T-cell (primary cell): ENCODE measurements at regions not wholly inside any gene's neighbourhood (a gene's known extent, or its start where the extent isn't known, plus 50 kb on each side); places are given as distances from the start of the nearest gene placed in this dataset.
"Not testable (repeated sequence)": the region's sequence is repeated elsewhere in the genome, so short reads cannot be mapped to it uniquely, and the experiment has no call there.

Experiments used
- ATAC-seq, 4 experiments: fragments of 200-7000 bp in 3 of 4; fragments of 150-1000 bp in 1 of 4; cut with Tn5 transposase; replicated peaks in 1 of 4; 1 replicate in 3 of 4; 2 replicates in 1 of 4; pipeline ENCODE4 v1.10.0; 2021; ENCODE audit warnings: moderate library complexity in 3 of 4, mild to moderate bottlenecking in 2 of 4, moderate number of reproducible peaks in 1 of 4
- CTCF ChIA-PET, 2 donors: fragments of 300-600 bp; sonication (Branson Sonifier 250); formaldehyde crosslinking; loops; one replicate each; lab custom pipeline; 2022; ENCODE audit warnings: antibody characterized with exemption in 2 of 2; lab: Charles Lee
- POLR2A ChIA-PET, 2 donors: fragments of 300-600 bp; sonication (Branson Sonifier 250); formaldehyde crosslinking; loops; one replicate each; lab custom pipeline; 2022; ENCODE audit warnings: antibody characterized with exemption in 2 of 2; lab: Charles Lee
- DNase-seq, 35 experiments: peaks; one replicate each; pipeline versions ENCODE4 v3.0.0 to v3.0.0-alpha.2; 2013 to 2023
- H3K27ac ChIP-seq: one replicate; pipeline ENCODE4 v1.5.1; 2013; ENCODE audit warnings: low read length
- H3K27me3 ChIP-seq, 2 experiments: replicated peaks in 1 of 2; 1 replicate in 1 of 2; 2 replicates in 1 of 2; pipeline versions ENCODE4 v1.6.1 to v1.7.0; 2013; ENCODE audit warnings: low read length in 1 of 2, mixed read lengths in 1 of 2; ENCODE audit not compliant: control insufficient read depth in 2 of 2, insufficient read depth in 2 of 2; ENCODE audit errors: extremely low read depth in 1 of 2
- H3K36me3 ChIP-seq, 2 donors: 1 replicate in 1 of 2; 2 replicates in 1 of 2; pipeline versions ENCODE4 v1.6.1 to v1.7.0; 2013; ENCODE audit warnings: low read length in 1 of 2; ENCODE audit not compliant: control insufficient read depth in 2 of 2, insufficient read depth in 1 of 2; ENCODE audit errors: extremely low read depth in 1 of 2
- H3K4me1 ChIP-seq, 2 experiments: 1 replicate in 1 of 2; 2 replicates in 1 of 2; pipeline versions ENCODE4 v1.6.1 to v1.7.0; 2013; ENCODE audit warnings: low read length in 2 of 2, mixed read lengths in 1 of 2; ENCODE audit not compliant: insufficient read depth in 2 of 2, control insufficient read depth in 1 of 2; ENCODE audit errors: extremely low read depth in 1 of 2
- H3K4me3 ChIP-seq, 2 donors: 1 replicate in 1 of 2; 2 replicates in 1 of 2; pipeline versions ENCODE4 v1.5.1 to v1.7.0; 2013; ENCODE audit warnings: mild to moderate bottlenecking in 2 of 2, low read length in 1 of 2, moderate library complexity in 1 of 2; ENCODE audit not compliant: control insufficient read depth in 1 of 2; ENCODE audit errors: extremely low read depth in 1 of 2
- H3K9me3 ChIP-seq: 2 replicates; pipeline ENCODE4 v1.7.0; 2013
- H3K27ac Mint-ChIP-seq, 2 donors: one replicate each; pipeline ENCODE4 v1.8.0; 2020 to 2021; ENCODE audit warnings: mild to moderate bottlenecking in 2 of 2, mixed read lengths in 2 of 2
- H3K27me3 Mint-ChIP-seq, 2 donors: one replicate each; pipeline ENCODE4 v1.8.0; 2021 to 2022; ENCODE audit warnings: mixed read lengths in 2 of 2
- H3K36me3 Mint-ChIP-seq: one replicate; pipeline ENCODE4 v1.8.0; 2021; ENCODE audit warnings: mixed read lengths
- H3K4me1 Mint-ChIP-seq, 3 donors: one replicate each; pipeline ENCODE4 v1.8.0; 2020 to 2022; ENCODE audit warnings: mixed read lengths in 3 of 3, mild to moderate bottlenecking in 1 of 3
- H3K4me3 Mint-ChIP-seq, 3 donors: one replicate each; pipeline ENCODE4 v1.8.0; 2020 to 2022; ENCODE audit warnings: mild to moderate bottlenecking in 3 of 3, mixed read lengths in 3 of 3, moderate library complexity in 3 of 3
- H3K9me3 Mint-ChIP-seq, 3 donors: one replicate each; pipeline ENCODE4 v1.8.0; 2020 to 2022; ENCODE audit warnings: mixed read lengths in 3 of 3
- WGBS: methylation state at CpG from one replicate; pipeline ENCODE4 v1.1.5; 2013; ENCODE audit warnings: missing lambda C conversion rate; ENCODE audit not compliant: insufficient coverage; 5-methylcytosine and 5-hydroxymethylcytosine counted together

DNA sequence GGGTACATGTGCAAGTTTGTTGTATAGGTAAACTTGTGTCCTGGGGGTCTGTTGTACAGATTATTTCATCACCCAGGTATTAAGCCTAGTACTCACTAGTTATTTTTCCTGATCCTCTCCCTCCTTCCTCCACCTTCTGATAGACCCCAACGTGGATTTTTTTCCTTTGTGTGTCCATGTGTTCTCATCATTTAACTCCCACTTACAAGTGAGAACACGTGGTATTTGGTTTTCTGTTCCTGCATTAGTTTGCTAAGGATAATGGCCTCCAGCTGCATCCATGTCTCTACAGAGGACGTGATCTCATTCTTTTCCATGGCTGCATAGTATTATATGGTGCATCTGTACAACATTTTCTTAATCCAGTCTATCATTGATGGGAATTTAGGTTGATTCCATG lies 57.3 kb upstream of the PRELID3B start:
- H3K27me3 Mint-ChIP-seq, H3K27ac Mint-ChIP-seq, H3K36me3 Mint-ChIP-seq, H3K4me3 ChIP-seq, H3K9me3 Mint-ChIP-seq, H3K4me1 ChIP-seq, H3K4me3 Mint-ChIP-seq, DNase-seq, ATAC-seq, H3K27ac ChIP-seq, H3K9me3 ChIP-seq, POLR2A ChIA-PET, H3K36me3 ChIP-seq, CTCF ChIA-PET, H3K27me3 ChIP-seq: not testable (repeated sequence)
- WGBS, result no CpG with 5 or more reads among the region's 3 CpGs
- H3K4me1 Mint-ChIP-seq, result peaks cover 17 to 29% (median 22%) of the 10 kb centered on the region in 3 donors

DNA sequence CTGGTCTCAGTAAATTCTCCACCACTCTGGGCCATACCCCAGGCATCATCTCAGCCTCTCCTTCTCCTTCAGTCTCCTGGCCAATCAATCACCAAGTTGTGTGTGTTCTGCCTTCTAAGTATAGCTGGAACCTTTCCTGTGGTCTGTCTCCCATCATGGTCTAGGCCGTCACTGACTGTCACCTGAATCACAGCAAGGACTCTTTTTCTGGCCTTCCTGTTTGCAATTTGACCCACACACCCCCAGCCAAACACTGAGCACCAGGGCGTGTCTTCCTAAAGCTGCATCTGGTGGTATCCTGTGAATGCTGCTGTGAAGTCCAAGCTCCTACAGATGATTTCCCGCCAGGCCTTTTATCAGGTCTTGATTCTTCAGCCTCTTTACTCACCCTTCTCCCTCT lies 52.6 kb upstream of the PRELID3B start:
- no peak overlapping the region for H3K27ac Mint-ChIP-seq
- Histone ChIP-seq H3K36me3 (no peaks in the 10 kb centered on the region), H3K4me1 (no peaks in the 10 kb centered on the region), H3K4me3 (no peak overlapping the region), H3K27me3 (no peaks in the 10 kb centered on the region), H3K9me3 (no peaks in the 10 kb centered on the region), H3K27ac (no peak overlapping the region)
- POLR2A ChIA-PET, result no interaction called here
- CTCF ChIA-PET, result interaction anchor here in 1 of 2 donors (0.7 to 1.8 kb wide), 2 partner anchors 108 to 113 kb away, joined by 4 to 6 read pairs; no protein-coding TSS in a partner anchor
- H3K9me3 Mint-ChIP-seq, result no peaks in the 10 kb centered on the region
- WGBS, result 68% methylated on average over 2 of the region's 3 CpGs
- ATAC-seq (no peak), DNase-seq (no peak)
- no peak overlapping the region for H3K4me3 Mint-ChIP-seq
- no peaks in the 10 kb centered on the region for H3K36me3 Mint-ChIP-seq
- H3K4me1 Mint-ChIP-seq, result peaks cover 4 to 8% (median 7%) of the 10 kb centered on the region in 3 donors
- H3K27me3 Mint-ChIP-seq, result no peaks in the 10 kb centered on the region

DNA sequence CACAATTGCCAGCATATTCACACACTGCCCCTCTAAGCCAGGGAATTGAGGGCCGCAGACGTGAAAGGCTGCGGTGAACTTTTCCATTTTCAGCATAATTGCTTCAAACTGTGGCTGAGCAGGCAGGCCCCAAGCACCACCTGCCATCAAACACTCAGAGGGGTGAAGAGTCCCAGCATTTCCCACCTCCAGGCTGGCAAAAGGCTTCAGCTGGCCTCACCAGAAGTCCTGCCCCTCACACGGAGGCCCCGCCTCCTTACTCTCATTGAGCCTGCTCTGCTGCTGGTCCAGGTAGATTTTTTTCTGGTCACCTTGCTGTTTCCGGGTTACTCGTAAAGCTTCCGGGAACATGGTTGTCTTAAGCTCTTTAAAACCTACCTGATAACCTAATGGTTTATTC lies 52.0 kb upstream of the PRELID3B start:
- peaks cover 4 to 8% (median 7%) of the 10 kb centered on the region in 3 donors for H3K4me1 Mint-ChIP-seq
- ChIA-PET CTCF (interaction anchor here in 1 of 2 donors (1.8 kb wide), 1 partner anchor 113 kb away, joined by 6 read pairs; no protein-coding TSS in a partner anchor), POLR2A (no interaction called here)
- no peaks in the 10 kb centered on the region for H3K36me3 Mint-ChIP-seq
- H3K4me3 Mint-ChIP-seq, result no peak overlapping the region
- H3K27ac Mint-ChIP-seq, result no peak overlapping the region
- ATAC-seq, result no peak
- H3K9me3 ChIP-seq, result no peaks in the 10 kb centered on the region
- H3K9me3 Mint-ChIP-seq, result no peaks in the 10 kb centered on the region
- H3K27me3 Mint-ChIP-seq, result no peaks in the 10 kb centered on the region
- no peaks in the 10 kb centered on the region for H3K4me1 ChIP-seq
- no peak overlapping the region for H3K4me3 ChIP-seq
- WGBS, result 97% methylated on average over 3 of the region's 8 CpGs
- no peaks in the 10 kb centered on the region for H3K27me3 ChIP-seq
- DNase-seq, result no peak
- no peak overlapping the region for H3K27ac ChIP-seq
- H3K36me3 ChIP-seq, result no peaks in the 10 kb centered on the region
